ENCODE measurements at regions not wholly inside any gene's neighbourhood (a gene's known extent, or its start where the extent isn't known, plus 50 kb on each side); places are given as distances from the start of the nearest gene placed in this dataset.

DNA sequence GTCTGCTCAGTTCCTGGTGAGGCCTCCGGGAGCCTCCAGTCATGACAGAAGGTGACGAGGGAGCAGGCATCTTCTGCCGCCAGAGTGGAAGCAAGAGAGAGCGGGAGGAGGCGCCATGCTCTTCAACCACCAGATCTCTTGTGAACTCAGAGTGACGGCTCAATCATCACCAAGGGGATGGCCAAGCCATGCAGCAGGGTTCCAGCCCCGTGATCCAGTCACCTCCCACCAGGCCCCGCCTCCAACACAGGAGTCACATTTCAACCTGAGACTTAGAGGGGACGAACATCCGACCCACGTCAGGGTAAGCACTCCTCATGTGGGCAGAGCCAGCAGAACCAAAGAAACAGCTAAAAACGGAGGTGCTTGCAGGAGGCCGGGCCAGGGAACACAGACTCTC, 1470.5 kb downstream of the BRD1 start:
- DNase-seq = no peak

DNA sequence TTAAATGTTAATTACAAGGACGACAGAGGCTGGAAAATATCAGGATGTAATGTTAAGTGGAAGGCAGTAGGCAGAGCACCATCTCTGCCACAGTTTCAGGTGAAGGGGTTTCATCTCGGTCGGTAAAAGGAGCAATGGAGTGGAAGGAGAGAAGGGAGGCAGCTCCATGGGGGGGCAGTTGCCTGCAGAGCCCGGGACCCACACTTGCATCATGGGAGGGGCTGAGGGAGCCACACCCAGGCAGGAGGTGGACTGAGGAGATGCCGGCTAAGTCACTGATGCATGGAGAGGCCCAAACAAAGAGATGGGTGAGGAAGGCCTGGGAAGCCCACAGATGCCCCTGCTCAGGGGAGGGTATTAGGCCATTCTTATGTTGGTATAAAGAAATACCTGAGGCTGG, 1470.9 kb downstream of the BRD1 start:
- DNase-seq = no peak

- DNase-seq = no peak
Measured at GRCh38 chr22:48354096-48354495, 1473.6 kb downstream of the BRD1 start.

DNA sequence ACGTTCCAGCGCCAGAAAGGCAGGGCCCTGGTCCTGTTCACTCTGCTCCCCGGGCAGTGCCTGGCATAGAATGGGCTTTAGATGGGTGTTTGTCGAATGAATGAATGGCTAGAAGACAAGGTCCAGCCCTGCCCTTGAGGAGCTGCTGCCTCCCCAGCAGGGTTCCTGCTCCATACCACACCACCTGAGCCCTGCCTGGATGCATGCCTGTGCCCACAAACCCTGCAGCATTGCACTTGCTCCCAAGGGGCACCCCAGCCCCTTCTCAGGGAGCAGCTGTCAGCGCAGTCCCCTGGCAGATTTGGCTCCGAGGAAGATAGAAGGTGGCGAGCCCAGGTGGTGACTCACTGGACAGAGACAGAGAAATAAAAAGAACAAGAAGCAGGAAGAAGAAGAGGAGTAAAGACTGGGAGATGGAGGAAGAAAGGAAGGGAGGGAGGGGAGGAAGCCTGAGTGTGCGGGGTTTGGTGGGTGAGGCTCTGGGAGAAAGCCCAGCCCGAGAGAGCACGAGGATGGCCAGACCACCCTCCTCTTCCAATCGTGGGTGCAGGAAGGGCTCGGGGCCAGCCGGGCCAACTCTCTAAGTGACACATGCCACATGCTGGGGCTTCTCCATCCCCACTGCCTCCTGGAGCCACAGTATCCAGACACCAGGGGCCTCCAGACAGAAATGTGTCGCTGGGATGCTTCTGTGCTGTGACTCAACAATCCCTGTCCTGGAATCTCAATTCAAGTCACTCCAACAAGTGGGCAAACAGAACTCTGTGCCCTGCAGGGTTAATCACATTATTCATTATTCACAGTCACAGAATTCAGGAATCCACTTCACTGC, 1474.3 kb downstream of the BRD1 start:
- no peak for DNase-seq

- DNase-seq = no peak
Measured at GRCh38 chr22:48352086-48352911, 1475.4 kb downstream of the BRD1 start.

- DNase-seq = no peak
Measured at GRCh38 chr22:48351376-48352085, 1476.1 kb downstream of the BRD1 start.

DNA sequence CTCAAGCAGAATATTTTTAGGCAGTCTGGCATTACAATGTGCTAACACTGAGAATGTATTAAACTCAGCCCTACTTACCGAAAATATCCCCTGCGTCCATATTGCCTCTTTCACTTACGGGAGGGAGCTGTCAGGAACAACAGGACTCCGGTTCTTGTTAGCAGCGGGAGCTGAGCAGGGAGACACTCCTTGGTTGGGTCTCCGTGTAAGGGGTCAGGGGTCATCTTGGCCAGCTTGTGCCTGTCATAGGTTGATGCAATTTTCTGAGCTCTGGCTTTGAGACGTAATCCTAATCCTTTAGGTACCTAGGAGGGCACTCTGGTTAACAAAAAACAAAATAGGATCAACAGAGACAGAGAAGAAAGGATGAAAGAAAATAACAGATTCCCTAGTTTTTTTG, 1477.2 kb downstream of the BRD1 start:
- no peak for DNase-seq

GRCh38 chr22:48348855-48349254, 1478.8 kb downstream of the BRD1 start:
- DNase-seq = no peak

GRCh38 chr22:48347311-48347710, 1480.4 kb downstream of the BRD1 start:
- DNase-seq = no peak

DNA sequence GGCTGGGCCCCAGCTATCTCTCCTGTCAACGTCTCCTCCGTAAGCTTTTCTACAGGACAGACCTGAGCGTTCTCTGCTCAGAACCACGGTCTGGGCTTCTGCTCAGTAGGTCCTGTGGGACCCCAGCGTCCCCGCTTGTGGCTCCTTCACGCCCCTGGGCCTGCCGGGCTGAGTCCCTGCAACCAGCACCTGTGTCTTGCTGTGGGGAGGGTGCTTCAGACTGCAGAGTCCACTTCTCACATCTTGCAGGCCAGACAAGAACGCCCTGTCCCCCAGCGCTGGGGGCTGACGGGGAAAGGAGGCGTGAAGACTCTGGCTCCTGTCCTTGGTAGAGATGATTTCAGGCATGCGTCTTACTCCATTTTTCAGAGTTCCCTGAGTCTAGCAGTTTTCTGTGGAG, 1480.8 kb downstream of the BRD1 start:
- no peak for DNase-seq

DNA sequence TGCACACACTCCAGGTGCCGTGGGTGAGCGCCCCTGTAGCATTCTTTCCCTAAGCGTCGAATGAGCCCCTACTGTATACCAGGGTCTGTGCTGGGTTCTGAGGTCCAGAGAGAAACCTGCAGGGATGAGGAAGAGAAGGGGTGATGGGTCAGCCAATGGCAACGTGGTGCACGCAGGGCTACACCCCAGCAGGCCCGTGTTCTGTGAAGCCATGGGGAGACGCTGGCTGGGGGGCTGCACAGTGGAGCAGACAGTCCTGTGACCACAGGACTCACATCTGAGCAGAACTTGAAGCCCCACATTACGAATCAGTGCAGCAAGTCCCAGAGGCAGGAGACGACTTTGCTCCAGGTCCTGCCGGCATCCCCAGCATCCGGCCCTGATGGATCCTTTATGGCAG, 1481.4 kb downstream of the BRD1 start:
- DNase-seq = no peak

DNA sequence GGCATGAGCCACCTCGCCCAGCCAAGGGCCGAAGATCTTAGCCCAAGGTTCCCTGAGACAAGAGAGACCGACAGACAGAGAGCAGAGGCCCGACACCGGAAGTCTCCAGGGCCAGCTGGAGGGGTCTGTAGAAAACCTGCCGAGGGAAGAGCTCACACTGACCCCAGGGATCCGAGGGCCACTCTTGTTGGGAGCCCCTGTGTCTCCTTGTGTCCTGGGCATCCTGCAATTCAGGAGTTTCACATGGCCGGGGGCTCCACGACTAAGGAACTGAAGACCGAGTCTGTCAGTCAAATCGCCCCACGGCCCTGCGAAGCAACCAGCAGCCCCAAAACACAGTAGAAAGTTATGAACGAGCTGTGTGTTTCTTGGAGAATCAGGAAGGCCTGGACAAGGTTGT, 1482.0 kb downstream of the BRD1 start:
- no peak for DNase-seq

GRCh38 chr22:48343461-48343860, 1484.2 kb downstream of the BRD1 start:
- no peak for DNase-seq

- DNase-seq = no peak
Measured at GRCh38 chr22:48342732-48343131, 1484.9 kb downstream of the BRD1 start.

- DNase-seq = no peak
Measured at GRCh38 chr22:48342016-48342415, 1485.7 kb downstream of the BRD1 start.

GRCh38 chr22:48340727-48341709, 1486.7 kb downstream of the BRD1 start:
- DNase-seq = no peak

GRCh38 chr22:48340191-48340590, 1487.5 kb downstream of the BRD1 start:
- no peak for DNase-seq

GRCh38 chr22:48338793-48339705, 1488.6 kb downstream of the BRD1 start:
- DNase-seq = no peak

- DNase-seq = no peak
Measured at GRCh38 chr22:48337957-48338792, 1489.5 kb downstream of the BRD1 start.

All from femur (tissue), 1 donor.